Raji (cell line): ENCODE measurements at regions not wholly inside any gene's neighbourhood (a gene's known extent, or its start where the extent isn't known, plus 50 kb on each side); places are given as distances from the start of the nearest gene placed in this dataset.

ENCODE experiments used
- POLR2A ChIP-seq: IDR thresholded peaks from 2 replicates; pipeline ENCODE4 v1.6.1; 2011; ENCODE audit warnings: low read depth, low read length, control low read depth; ENCODE audit not compliant: insufficient read depth

GRCh38 chr12:69123311-69123710, 116.1 kb upstream of the CPSF6 start:
- TF ChIP-seq POLR2A: no peak

DNA sequence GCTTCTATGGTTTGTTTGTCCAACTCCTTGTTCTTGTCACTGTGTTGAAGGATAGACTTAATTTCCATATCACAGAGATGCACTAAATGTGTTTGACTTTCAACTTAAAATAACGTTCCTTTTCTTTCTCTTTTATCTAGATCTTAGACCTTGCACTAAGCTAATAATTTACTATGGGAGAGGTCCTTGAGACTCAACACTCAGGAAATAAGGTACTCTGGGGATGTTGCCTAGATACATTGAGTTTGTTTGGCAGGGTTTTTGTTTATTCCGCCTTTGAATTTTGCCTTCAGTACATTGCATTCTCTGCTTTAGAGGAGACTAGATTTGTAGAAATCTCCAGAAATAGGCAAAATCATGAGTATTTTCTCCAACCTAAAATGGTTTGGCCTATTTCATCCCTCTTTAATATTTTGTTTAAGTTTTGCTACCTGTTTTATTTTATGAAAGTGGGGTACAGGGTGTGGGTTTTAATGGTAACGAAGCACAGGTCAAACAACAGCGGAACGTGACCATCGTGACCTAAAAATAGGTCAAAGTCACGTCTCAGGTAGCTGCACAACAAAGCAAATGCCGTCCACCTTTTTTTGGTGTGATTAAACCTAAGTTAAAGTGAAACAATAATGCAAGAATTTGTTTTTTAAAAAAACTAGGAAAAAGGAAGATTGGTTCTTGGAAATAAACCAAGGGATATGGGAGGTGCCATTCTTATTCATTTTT, 115.3 kb upstream of the CPSF6 start:
- TF ChIP-seq POLR2A: no peak

GRCh38 chr12:69129017-69129416, 110.4 kb upstream of the CPSF6 start:
- no peak for TF ChIP-seq POLR2A

GRCh38 chr12:69129564-69129963, 109.8 kb upstream of the CPSF6 start:
- TF ChIP-seq POLR2A: no peak

DNA sequence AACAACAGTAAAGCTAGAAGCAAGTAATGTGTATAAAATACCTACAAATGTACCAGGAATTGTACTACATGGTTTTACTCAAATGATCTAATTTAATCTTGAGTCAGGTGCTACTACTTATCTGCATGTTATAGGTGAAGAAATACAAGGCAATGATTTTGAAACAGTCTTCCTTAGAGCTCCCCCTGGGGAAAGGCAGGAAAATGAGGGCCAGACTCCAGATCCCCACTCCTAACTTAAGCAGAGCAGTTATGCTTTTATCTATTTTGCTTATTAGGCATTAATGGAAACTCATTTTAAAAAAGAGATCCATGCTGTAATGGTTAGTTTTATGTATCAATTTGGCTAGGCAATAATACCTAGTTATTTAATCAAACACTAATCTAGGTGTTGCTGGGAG, 109.3 kb upstream of the CPSF6 start:
- TF ChIP-seq POLR2A: no peak

DNA sequence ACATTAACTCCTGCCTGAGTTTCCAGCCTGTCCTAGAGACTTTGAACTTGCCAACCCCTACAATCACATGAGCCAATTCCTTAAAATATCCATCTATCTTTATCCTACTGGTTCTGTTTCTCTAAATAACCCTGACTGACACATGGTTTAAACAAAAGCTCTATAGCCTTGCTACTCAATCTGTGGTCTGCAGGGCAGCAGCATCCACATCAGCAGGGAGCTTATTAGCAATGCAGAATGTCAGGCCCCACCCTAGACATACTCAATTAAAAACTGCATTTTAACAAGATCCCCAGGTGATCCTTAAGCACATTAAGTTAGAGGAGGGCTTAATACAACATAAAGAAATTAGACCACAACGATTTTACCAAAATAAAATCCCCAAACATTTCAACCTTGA, 108.3 kb upstream of the CPSF6 start:
- no peak for TF ChIP-seq POLR2A

GRCh38 chr12:69136931-69137613, 102.3 kb upstream of the CPSF6 start:
- TF ChIP-seq POLR2A: no peak

DNA sequence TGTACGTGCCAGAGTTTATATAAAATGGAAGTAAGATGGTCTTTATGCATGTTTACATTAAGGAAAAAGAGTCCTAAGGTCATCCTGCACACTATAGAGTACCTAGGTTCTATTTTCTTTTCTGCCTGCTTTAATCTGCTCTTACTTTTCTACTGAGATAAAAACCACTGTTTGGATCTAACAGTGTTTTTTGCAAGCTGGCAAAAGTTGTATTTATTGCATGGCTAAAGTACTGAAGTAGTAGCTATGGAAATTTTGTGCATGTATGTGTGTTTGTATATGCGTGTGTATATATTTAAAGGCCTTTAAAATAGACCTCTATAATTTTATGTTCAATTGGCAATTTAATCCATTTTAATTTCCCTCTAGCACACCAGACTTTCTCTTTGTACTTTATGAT, 98.3 kb upstream of the CPSF6 start:
- TF ChIP-seq POLR2A: no peak

GRCh38 chr12:69149270-69149669, 90.1 kb upstream of the CPSF6 start:
- TF ChIP-seq POLR2A: no peak

DNA sequence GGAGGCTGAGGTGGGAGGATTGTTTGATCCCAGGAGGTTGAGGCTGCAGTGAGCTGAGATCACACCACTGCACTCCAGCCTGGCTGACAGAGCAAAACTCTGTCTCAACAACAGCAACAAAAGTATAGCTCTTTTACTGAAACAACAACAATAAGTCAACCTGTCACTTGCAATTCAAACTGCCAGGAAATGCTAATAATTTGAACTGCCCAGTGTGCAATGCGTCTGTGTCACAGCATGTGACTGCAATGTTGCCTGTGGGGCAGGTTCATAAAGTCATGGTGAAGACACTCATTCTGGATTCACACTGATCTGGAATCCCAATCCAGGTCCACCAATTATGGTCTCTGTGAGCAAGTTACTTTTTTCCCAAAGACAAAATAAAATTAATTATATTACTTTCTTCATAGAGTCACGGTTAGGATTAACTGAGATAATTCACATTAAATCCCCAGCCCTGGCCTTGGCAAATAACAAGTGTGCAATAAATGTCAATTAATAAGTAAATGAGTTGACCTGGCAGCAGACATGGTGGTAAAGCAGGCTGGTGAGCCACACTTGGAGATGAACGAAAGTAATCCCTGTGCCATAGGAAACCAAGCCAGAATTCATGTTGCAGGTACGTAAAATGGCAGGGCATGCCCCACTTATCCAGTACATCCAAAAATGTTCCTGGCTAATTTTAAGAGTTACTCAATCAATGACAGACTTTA, 89.1 kb upstream of the CPSF6 start:
- no peak for TF ChIP-seq POLR2A

DNA sequence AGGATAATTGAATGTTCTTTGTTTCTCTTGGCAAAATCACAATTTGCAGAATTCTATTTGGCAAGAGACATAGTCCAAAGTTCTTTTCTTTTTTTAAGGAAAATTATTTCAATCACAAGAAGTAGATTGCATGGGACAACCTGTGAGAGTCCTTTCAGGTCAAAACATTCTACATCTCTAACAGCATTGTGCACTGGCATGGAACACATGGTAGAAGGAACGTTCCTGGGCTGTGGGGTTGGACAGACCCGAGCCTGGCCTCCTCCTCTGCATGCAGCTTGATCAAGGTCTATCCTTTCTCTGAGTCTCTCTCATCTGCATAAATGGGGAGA, 88.6 kb upstream of the CPSF6 start:
- no peak for TF ChIP-seq POLR2A

DNA sequence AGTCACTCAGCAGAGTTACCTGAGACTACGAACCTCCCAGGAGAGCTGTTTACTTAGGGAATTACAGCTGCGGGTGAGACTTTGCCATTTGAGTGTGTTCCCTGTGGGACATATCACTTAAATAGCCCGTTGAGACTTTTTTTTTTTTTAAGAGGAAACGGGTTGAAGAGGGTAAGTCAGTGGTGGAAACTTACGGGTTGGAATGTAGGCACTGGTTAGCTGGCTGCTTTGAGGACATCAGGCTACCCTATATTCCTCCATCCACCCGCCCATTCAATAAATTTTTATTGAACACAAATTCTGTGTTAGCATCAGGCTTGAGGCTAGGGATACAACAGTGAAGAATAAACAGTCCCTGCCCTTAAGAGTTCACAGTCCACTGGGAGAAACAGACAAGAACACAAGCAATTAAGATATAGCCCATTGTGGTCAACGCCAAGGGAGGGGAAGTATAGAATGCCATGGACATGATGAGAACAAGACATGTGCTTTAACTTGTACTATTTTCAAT, 88.1 kb upstream of the CPSF6 start:
- no peak for TF ChIP-seq POLR2A

- no peak for TF ChIP-seq POLR2A
Measured at GRCh38 chr12:69154585-69155363, 84.6 kb upstream of the CPSF6 start.

DNA sequence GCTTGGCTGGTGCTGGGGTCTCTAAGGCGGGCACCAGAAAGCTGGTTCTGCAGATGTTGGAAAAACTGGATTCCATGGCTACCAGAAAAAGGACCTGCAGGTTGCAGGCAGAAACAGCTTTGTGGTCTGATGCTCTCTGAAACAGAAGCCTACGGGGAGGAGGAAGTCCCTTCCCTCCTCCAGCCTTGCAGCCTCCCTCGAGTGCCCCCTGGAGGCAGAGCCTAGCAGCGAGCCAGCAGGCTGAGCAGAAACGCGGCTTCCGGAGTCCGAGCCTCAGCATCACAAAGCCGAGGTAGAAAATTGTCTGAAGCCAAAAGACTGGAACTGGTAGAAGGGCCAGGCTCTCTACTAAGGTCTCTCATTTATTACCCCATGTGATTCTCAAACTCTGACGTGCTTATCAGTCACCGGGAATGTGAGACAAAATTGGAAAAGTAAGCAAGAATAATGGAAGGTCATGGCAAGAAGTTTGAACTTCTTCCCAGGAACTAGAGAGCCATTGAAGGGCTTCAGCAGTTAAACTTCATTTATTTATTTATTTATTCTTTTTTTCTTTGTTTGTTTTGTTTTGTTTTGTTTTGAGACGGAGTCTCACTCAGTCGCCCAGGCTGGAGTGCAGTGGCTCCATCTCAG, 82.2 kb upstream of the CPSF6 start:
- TF ChIP-seq POLR2A: peak; percentile 49; the same call in 1 of the 2 replicates

GRCh38 chr12:69161829-69162228, 77.5 kb upstream of the CPSF6 start:
- TF ChIP-seq POLR2A: no peak
